ENCODE measurements at regions not wholly inside any gene's neighbourhood (a gene's known extent, or its start where the extent isn't known, plus 50 kb on each side); places are given as distances from the start of the nearest gene placed in this dataset.

DNA sequence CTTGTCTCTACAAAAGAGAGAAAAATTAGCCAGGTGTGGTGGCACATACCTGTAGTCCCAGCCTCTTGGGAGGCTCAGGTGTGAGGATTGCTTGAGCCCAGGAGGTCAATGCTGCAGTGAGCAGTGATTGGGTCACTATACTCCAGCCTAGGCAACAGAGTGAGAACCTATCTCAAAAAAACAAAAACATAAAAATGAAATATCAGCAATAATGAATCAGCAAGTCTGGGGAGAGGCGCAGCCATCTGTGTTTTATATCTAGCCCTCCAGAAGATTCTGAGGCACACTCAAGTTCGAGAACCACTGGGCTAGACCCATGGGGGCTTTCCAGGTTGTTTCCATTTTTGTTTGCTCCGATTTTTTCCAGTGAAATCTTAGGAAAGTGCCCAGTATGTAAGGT, 88.1 kb upstream of the BCL6 start:
- no peak for DNase-seq (ENCODE audit: low read depth)
- TF ChIP-seq, protein P1, sequence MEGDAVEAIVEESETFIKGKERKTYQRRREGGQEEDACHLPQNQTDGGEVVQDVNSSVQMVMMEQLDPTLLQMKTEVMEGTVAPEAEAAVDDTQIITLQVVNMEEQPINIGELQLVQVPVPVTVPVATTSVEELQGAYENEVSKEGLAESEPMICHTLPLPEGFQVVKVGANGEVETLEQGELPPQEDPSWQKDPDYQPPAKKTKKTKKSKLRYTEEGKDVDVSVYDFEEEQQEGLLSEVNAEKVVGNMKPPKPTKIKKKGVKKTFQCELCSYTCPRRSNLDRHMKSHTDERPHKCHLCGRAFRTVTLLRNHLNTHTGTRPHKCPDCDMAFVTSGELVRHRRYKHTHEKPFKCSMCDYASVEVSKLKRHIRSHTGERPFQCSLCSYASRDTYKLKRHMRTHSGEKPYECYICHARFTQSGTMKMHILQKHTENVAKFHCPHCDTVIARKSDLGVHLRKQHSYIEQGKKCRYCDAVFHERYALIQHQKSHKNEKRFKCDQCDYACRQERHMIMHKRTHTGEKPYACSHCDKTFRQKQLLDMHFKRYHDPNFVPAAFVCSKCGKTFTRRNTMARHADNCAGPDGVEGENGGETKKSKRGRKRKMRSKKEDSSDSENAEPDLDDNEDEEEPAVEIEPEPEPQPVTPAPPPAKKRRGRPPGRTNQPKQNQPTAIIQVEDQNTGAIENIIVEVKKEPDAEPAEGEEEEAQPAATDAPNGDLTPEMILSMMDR (IDR thresholded peaks at IDR 0.05; ENCODE audit: low read depth, low read length, missing control alignments), result no peak
- H3K4me3 ChIP-seq (ENCODE audit: low read depth, low read length), result no peak overlapping the region

DNA sequence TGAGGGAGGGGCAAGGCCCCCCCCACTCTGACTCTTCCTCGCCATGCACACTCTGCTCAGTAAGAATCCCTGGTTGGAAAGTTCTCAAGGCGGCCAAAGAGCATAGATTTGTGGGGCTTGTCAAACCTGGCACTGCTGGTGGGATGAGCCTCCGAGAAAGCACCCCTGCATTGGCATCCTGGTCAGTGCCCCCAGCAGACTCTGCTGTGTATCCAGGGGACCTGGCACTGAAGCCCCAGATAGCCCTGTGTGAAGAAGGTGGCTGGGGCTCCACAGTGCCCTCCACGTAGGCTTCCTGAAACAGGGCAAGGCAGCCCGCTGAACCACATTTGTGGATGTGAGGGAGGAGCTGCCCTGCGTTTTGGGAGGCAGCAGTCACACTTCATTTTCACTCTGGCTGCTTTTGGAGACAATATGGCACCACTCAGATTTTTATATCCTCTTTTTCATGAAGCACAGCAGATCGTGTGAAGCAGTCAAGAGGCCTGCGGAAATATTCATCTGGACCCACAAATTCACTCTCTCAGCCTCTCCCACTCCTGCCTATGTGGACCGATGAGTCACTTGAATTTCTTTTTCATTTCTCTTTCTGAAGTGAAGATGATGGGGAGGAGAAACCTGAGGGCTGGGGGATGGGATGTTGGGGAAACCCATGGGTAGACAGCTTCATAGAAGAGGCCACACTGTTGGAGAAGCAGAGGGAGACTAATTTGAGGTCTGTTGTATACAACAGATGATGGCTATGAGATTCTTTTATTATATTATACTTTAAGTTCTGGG, 88.7 kb upstream of the BCL6 start:
- no peak overlapping the region for H3K4me3 ChIP-seq (ENCODE audit: low read depth, low read length)
- DNase-seq (ENCODE audit: low read depth), result no peak
- TF ChIP-seq, protein P1 (IDR thresholded peaks at IDR 0.05; ENCODE audit: low read depth, low read length, missing control alignments), result no peak

- TF ChIP-seq, protein P1 (IDR thresholded peaks at IDR 0.05; ENCODE audit: low read depth, low read length, missing control alignments), result no peak
- H3K4me3 ChIP-seq (ENCODE audit: low read depth, low read length), result no peak overlapping the region
- DNase-seq (ENCODE audit: low read depth), result no peak
These were observed 91.8 kb upstream of the BCL6 start for GRCh38 chr3:187836823-187837770.

DNA sequence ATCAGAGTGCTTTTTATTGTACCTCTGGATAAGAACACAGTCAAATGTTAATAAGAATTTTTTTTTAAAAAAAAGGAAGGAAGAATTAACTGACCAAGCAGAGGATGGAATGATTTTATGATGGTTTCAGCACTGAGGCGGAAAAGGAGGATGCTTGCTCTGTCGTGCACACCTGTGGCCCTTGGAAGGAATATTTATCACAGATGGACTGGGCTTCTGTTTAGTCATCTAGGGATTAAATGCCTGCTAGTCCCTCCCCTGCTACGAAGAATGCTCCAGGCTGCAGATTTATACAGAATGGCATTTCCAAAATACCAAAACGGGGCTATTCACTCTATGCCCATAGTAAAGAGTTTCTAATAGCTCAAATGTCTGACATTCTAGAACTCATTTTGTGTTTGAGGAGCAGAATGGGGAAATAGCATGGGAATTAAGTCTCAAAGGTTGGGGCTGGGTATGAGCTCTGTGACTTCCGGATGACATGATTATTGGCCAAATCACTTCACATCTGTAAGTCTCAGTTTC, 92.8 kb upstream of the BCL6 start:
- H3K4me3 ChIP-seq (ENCODE audit: low read depth, low read length), result no peak overlapping the region
- DNase-seq (ENCODE audit: low read depth), result no peak
- TF ChIP-seq, protein P1 (IDR thresholded peaks at IDR 0.05; ENCODE audit: low read depth, low read length, missing control alignments), result no peak

DNA sequence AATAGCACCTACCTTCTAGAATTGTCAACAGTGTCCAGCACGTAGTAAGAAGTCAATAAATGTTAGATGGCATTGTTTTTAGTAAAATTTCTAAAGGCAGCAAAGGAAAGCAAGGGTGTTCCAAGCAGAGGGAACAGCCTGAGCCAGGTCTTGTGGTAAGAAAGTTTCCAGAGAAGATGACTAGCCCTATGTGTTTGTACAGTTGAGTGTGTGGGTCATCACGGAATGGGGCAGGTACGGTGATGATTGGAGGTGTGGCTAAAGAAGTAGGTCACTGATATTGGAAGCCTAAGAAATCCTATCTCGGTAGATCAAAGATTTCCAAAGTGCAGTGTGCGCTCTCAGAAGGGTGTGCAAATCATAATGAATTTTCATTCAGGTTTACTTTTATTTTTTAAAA, 94.2 kb upstream of the BCL6 start:
- no peak for DNase-seq (ENCODE audit: low read depth)
- no peak overlapping the region for H3K4me3 ChIP-seq (ENCODE audit: low read depth, low read length)
- TF ChIP-seq, protein P1 (IDR thresholded peaks at IDR 0.05; ENCODE audit: low read depth, low read length, missing control alignments), result no peak

DNA sequence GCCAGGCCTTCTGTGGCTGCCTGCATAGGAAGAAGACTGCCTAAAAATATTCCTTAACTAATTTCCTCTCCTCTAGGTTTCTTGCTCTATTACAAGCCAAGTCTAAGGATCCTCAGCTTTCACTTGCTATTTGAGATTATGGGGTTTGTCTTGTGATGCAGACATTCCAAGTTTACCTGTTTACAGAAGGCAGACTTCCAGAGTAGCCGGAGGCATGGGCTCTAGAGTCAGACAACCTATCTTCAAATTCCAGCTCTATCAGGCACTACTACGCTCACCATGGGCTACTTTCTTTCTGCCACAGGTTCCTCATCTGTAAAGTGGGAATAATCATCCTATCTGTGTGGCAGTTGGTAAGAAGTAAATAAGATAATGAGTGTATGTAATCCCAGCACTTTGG, 95.6 kb upstream of the BCL6 start:
- no peak for DNase-seq (ENCODE audit: low read depth)
- no peak overlapping the region for H3K4me3 ChIP-seq (ENCODE audit: low read depth, low read length)
- TF ChIP-seq, protein P1 (IDR thresholded peaks at IDR 0.05; ENCODE audit: low read depth, low read length, missing control alignments), result no peak
